GM12878 (cell line): ENCODE measurements at regions not wholly inside any gene's neighbourhood (a gene's known extent, or its start where the extent isn't known, plus 50 kb on each side); places are given as distances from the start of the nearest gene placed in this dataset.

Experiments used
- ATAC-seq: fragments of 200-7000 bp; cut with Tn5 transposase; 3 replicates; pipeline ENCODE4 v1.9.1; 2020; ENCODE audit warnings: mild to moderate bottlenecking, moderate library complexity
- BruUV-seq: library from RNA; stranded (reverse); fragments of 400-500 nt; replicated peaks from 2 replicates; lab custom pipeline; 2021; lab: Mats Ljungman, UMichigan
- CTCF ChIA-PET: fragments of 300-600 bp; sonication (Branson Sonifier 250); formaldehyde crosslinking; extraction: SDS; loops from one replicate; lab custom pipeline; 2021; ENCODE audit warnings: inconsistent platforms; lab: Yijun Ruan, JAX
- POLR2A ChIA-PET: fragments of 350-600 bp; formaldehyde crosslinking; extraction: SDS; loops from one replicate; lab custom pipeline; 2021; ENCODE audit warnings: inconsistent platforms; lab: Charles Lee
- RAD21 ChIA-PET: fragments of 300-600 bp; sonication (Branson Sonifier 250); formaldehyde crosslinking; loops from one replicate; lab custom pipeline; 2023; ENCODE audit warnings: antibody characterized with exemption; ENCODE audit not compliant: unreplicated experiment; lab: Charles Lee
- SMC1A ChIA-PET: fragments of 300-600 bp; sonication (Branson Sonifier 250); formaldehyde crosslinking; loops from one replicate; lab custom pipeline; 2023; ENCODE audit not compliant: unreplicated experiment, uncharacterized antibody; lab: Charles Lee
- DNase-seq: peaks from one replicate; pipeline ENCODE4 v3.0.0-alpha.2; 2011; ENCODE audit warnings: low read depth, low spot score
- FAIRE-seq: peaks from 3 replicates; lab custom pipeline; 2011; peaks lifted over from hg19 to GRCh38; lab: Jason Lieb, UNC
- H2AFZ ChIP-seq: 2 replicates; pipeline ENCODE4 v1.6.0; 2011; ENCODE audit warnings: low read depth, low read length, control low read depth; ENCODE audit not compliant: control insufficient read depth
- H3K27ac ChIP-seq: 2 replicates; pipeline ENCODE4 v1.5.1; 2011; ENCODE audit warnings: control low read depth; ENCODE audit not compliant: control insufficient read depth, insufficient read depth
- H3K27me3 ChIP-seq, 2 experiments: replicated peaks in 1 of 2; 2 replicates each; pipeline versions ENCODE4 v1.6.0 to v1.6.1; 2011; ENCODE audit warnings: low read length in 1 of 2; ENCODE audit not compliant: control insufficient read depth in 2 of 2, insufficient read depth in 2 of 2
- H3K36me3 ChIP-seq, 2 experiments: 2 replicates each; pipeline ENCODE4 v1.5.1; 2011; ENCODE audit warnings: low read length in 1 of 2; ENCODE audit not compliant: control insufficient read depth in 2 of 2, insufficient read depth in 2 of 2
- H3K4me1 ChIP-seq: 2 replicates; pipeline ENCODE4 v1.6.1; 2011; ENCODE audit warnings: mild to moderate bottlenecking, low read length, moderate library complexity, mixed read lengths; ENCODE audit not compliant: control insufficient read depth, insufficient read depth
- H3K4me2 ChIP-seq: 2 replicates; pipeline ENCODE4 v1.6.0; 2011; ENCODE audit warnings: control low read depth; ENCODE audit not compliant: control insufficient read depth, insufficient read depth
- H3K4me3 ChIP-seq: fragments of 200-600 bp; sonication (generic); 2 replicates; pipeline ENCODE4 v1.5.1; 2016
- H3K79me2 ChIP-seq: 2 replicates; pipeline ENCODE4 v1.6.0; 2011; ENCODE audit warnings: low read length; ENCODE audit not compliant: control insufficient read depth, insufficient read depth
- H3K9ac ChIP-seq: 2 replicates; pipeline ENCODE4 v1.8.0; 2011; ENCODE audit warnings: low read length, control low read depth, mixed read lengths; ENCODE audit not compliant: control insufficient read depth, insufficient read depth
- H3K9me3 ChIP-seq: replicated peaks from 3 replicates; pipeline ENCODE4 v1.5.1; 2011; ENCODE audit warnings: mild to moderate bottlenecking, low read length; ENCODE audit not compliant: control insufficient read depth, insufficient read depth
- H4K20me1 ChIP-seq: 2 replicates; pipeline ENCODE4 v1.6.0; 2011; ENCODE audit not compliant: control insufficient read depth, insufficient read depth
- BACH1 ChIP-seq: fragments of 450-650 bp; IDR thresholded peaks from 2 replicates; pipeline ENCODE4 v1.6.1; 2017; ENCODE audit warnings: mild to moderate bottlenecking, borderline replicate concordance
- BCL11A ChIP-seq: IDR thresholded peaks from 2 replicates; pipeline ENCODE4 v1.6.1; 2011; ENCODE audit warnings: low read depth, low read length
- JUNB ChIP-seq: IDR thresholded peaks from 2 replicates; pipeline ENCODE4 v1.6.1; 2016; ENCODE audit warnings: antibody characterized with exemption, mild to moderate bottlenecking
- PAX5 ChIP-seq: IDR thresholded peaks from 2 replicates; pipeline ENCODE4 v1.6.1; 2011; ENCODE audit warnings: low read depth, low read length, borderline replicate concordance
- SPI1 ChIP-seq: IDR thresholded peaks from 2 replicates; pipeline ENCODE4 v1.6.1; 2011; ENCODE audit warnings: low read depth, mild to moderate bottlenecking, low read length, moderate library complexity, borderline replicate concordance; ENCODE audit not compliant: insufficient read depth
- SREBF2 ChIP-seq: IDR thresholded peaks from 2 replicates; pipeline ENCODE4 v1.6.1; 2012; ENCODE audit warnings: mild to moderate bottlenecking, low read length
- STAT3 ChIP-seq: IDR thresholded peaks from 2 replicates; pipeline ENCODE4 v1.6.1; 2011; ENCODE audit warnings: low read depth, low read length, improper control_type of control experiment
- YBX1 ChIP-seq: fragments of 450-650 bp; IDR thresholded peaks from 2 replicates; pipeline ENCODE4 v1.6.1; 2016; ENCODE audit warnings: antibody characterized with exemption
- ZNF24 ChIP-seq: fragments of 450-650 bp; IDR thresholded peaks from 2 replicates; pipeline ENCODE4 v1.6.1; 2017; ENCODE audit warnings: antibody characterized with exemption, mild to moderate bottlenecking
- ZNF384 ChIP-seq: IDR thresholded peaks from 2 replicates; pipeline ENCODE4 v1.6.1; 2012; ENCODE audit warnings: low read depth, mild to moderate bottlenecking, low read length, improper control_type of control experiment, borderline replicate concordance
- WGBS: methylation state at CpG from one replicate; pipeline ENCODE4 v1.1.6; 2016; ENCODE audit warnings: low lambda C conversion rate; ENCODE audit not compliant: insufficient replicate concordance, insufficient coverage; ENCODE audit errors: missing lambda C conversion rate; 5-methylcytosine and 5-hydroxymethylcytosine counted together
- in situ Hi-C: fragments of 300-500 bp; cut with MboI; formaldehyde crosslinking; loops from 9 replicates; pipeline ENCODE4 v1.14.3; 2018; ENCODE audit warnings: mixed read lengths
- intact Hi-C: fragments of 100-400 bp; cut with micrococcal nuclease; formaldehyde crosslinking; loops from one replicate; pipeline ENCODE4 v1.14.2; 2022; ENCODE audit not compliant: unreplicated experiment
- TF ChIP-seq, protein P1 (sequence below): fragments of 450-650 bp; formaldehyde crosslinking; IDR thresholded peaks from 2 replicates; pipeline ENCODE4 v1.4.0; 2022; ENCODE audit warnings: mild to moderate bottlenecking, moderate library complexity

DNA sequence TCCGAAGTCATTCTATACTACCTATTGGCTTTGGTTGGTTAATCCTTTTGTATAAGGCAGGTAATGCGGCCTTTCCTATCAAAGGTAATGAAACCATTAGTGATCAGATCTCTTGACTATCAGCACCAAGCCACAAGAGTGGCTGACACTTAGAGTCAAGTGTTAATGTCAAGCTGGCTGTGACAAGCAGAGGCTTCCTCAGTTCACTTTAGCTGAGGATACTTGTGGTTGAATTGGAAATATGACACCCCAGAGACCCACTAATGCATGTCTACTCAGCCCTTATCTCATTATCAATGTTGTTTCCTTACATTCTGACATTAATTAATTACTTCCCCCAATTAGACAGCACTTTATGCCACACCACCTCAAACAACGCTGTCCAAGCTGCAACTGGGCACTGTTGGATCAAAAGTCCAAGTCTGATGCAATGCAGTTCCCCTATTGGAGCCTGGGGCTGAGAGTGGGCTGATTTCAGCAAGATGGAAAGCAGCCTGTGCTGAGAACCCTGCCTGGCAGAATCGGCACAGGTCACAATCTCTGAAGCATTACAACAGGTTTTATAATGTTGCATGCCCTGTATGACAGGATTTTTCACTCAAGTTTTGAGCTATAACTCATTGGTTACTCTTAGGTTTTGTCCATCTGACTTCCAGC is 273.5 kb downstream of the COL12A1 start:
- in situ Hi-C loops (no loop called here), intact Hi-C loops (loop anchor here (10.0 kb wide), 1 partner anchor 272 kb away; the partner anchor contains the start of gene COL12A1)
- DNase-seq (no peak), FAIRE-seq (no peak), ATAC-seq (peak; percentile 69)
- H3K79me2 ChIP-seq: no peaks in the 10 kb centered on the region
- H3K4me3 ChIP-seq: no peak overlapping the region
- TF ChIP-seq PAX5 (no peak), BCL11A (no peak), SREBF2 (no peak), ZNF24 (no peak), JUNB (no peak), YBX1 (no peak)
- H3K36me3 ChIP-seq: no peaks in the 10 kb centered on the region
- no peak overlapping the region for H2AFZ ChIP-seq
- WGBS: 0% methylated on average over 4 of the region's 4 CpGs
- no peaks in the 10 kb centered on the region for H4K20me1 ChIP-seq
- POLR2A ChIA-PET: no interaction called here
- H3K4me1 ChIP-seq: no peaks in the 10 kb centered on the region
- no peak overlapping the region for H3K9ac ChIP-seq
- H3K9me3 ChIP-seq: no peaks in the 10 kb centered on the region
- H3K27ac ChIP-seq: no peak overlapping the region
- no TSS peak for BruUV-seq
- SMC1A ChIA-PET: no interaction called here
- RAD21 ChIA-PET: interaction anchor here (0.7 kb wide), 1 partner anchor 22 kb away, joined by 3 read pairs; no protein-coding TSS in a partner anchor
- CTCF ChIA-PET: interaction anchor here (0.6 to 1.0 kb wide), 2 partner anchors 11 to 277 kb away, joined by 3 read pairs; no protein-coding TSS in a partner anchor
- H3K4me2 ChIP-seq: no peak overlapping the region
- no peaks in the 10 kb centered on the region for H3K27me3 ChIP-seq

DNA sequence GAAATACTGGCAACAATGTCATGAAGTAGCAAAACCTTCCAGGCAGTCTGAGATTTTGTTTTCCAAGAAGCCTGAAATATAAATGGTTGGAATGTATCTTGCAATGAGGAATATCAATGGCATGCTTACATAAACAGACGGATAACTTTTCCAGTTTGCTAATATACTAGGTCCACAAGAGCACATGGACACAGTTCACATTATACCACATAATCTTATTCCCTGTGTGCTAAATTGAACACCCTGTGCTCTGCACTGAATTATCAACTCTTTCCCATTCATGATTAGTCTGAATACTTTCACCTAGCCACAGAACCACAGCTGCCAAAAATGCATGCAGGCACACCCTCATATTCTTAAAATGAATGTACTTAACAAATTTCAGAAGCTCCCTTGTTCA is 274.3 kb downstream of the COL12A1 start:
- intact Hi-C loops: loop anchor here (10.0 kb wide), 1 partner anchor 273 kb away; the partner anchor contains the start of gene COL12A1
- H3K4me2 ChIP-seq: no peak overlapping the region
- DNase-seq (no peak), FAIRE-seq (no peak), ATAC-seq (peak; percentile 61)
- BruUV-seq: no TSS peak
- H4K20me1 ChIP-seq: no peaks in the 10 kb centered on the region
- WGBS: 35% methylated on average over 1 of the region's 1 CpG
- no peak overlapping the region for H3K27ac ChIP-seq
- H3K36me3 ChIP-seq: no peaks in the 10 kb centered on the region
- no peaks in the 10 kb centered on the region for H3K4me1 ChIP-seq
- CTCF ChIA-PET: no interaction called here
- RAD21 ChIA-PET: no interaction called here
- H3K9me3 ChIP-seq: no peaks in the 10 kb centered on the region
- no peaks in the 10 kb centered on the region for H3K27me3 ChIP-seq
- no peak for TF ChIP-seq BACH1
- TF ChIP-seq, protein P1, sequence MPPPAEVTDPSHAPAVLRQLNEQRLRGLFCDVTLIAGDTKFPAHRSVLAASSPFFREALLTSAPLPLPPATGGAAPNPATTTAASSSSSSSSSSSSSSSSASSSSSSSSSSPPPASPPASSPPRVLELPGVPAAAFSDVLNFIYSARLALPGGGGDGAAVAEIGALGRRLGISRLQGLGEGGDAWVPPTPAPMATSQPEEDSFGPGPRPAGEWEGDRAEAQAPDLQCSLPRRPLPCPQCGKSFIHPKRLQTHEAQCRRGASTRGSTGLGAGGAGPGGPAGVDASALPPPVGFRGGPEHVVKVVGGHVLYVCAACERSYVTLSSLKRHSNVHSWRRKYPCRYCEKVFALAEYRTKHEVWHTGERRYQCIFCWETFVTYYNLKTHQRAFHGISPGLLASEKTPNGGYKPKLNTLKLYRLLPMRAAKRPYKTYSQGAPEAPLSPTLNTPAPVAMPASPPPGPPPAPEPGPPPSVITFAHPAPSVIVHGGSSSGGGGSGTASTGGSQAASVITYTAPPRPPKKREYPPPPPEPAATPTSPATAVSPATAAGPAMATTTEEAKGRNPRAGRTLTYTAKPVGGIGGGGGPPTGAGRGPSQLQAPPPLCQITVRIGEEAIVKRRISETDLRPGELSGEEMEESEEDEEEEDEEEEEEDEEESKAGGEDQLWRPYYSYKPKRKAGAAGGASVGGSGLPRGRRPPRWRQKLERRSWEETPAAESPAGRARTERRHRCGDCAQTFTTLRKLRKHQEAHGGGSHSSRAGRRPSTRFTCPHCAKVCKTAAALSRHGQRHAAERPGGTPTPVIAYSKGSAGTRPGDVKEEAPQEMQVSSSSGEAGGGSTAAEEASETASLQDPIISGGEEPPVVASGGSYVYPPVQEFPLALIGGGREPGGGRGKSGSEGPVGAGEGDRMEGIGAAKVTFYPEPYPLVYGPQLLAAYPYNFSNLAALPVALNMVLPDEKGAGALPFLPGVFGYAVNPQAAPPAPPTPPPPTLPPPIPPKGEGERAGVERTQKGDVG: no peak
- TF ChIP-seq ZNF384: no peak
- no peak for TF ChIP-seq YBX1
- TF ChIP-seq STAT3: no peak
- no peak for TF ChIP-seq SPI1
- TF ChIP-seq, all 136 proteins: peak for 0
- Histone ChIP-seq H3K79me2 (no peaks in the 10 kb centered on the region), H2AFZ (no peak overlapping the region), H3K4me3 (no peak overlapping the region), H3K9ac (no peak overlapping the region)
- POLR2A ChIA-PET: no interaction called here
- SMC1A ChIA-PET: no interaction called here
- in situ Hi-C loops: no loop called here
